KMS-11 (cell line): ENCODE measurements at regions not wholly inside any gene's neighbourhood (a gene's known extent, or its start where the extent isn't known, plus 50 kb on each side); places are given as distances from the start of the nearest gene placed in this dataset.

ENCODE experiments used
- H2AFZ ChIP-seq: fragments of 200-600 bp; sonication (generic); 2 replicates; pipeline ENCODE4 v1.6.1; 2016; ENCODE audit warnings: antibody characterized with exemption, mixed run types, low read depth
- H3K27ac ChIP-seq: fragments of 200-600 bp; sonication (generic); 2 replicates; pipeline ENCODE4 v1.6.1; 2016; ENCODE audit warnings: mild to moderate bottlenecking, mixed run types
- H3K27me3 ChIP-seq: fragments of 200-600 bp; sonication (generic); 2 replicates; pipeline ENCODE4 v1.6.1; 2017; ENCODE audit warnings: mild to moderate bottlenecking, low read depth, mixed run types, moderate library complexity; ENCODE audit not compliant: insufficient read depth
- H3K36me3 ChIP-seq: fragments of 200-600 bp; sonication (generic); 2 replicates; pipeline ENCODE4 v1.6.1; 2017; ENCODE audit warnings: mild to moderate bottlenecking, mixed run types; ENCODE audit not compliant: insufficient read depth
- H3K4me1 ChIP-seq: fragments of 200-600 bp; sonication (generic); 2 replicates; pipeline ENCODE4 v1.6.1; 2016; ENCODE audit warnings: mild to moderate bottlenecking, low read depth, mixed run types; ENCODE audit not compliant: poor library complexity, severe bottlenecking
- H3K4me2 ChIP-seq: fragments of 200-600 bp; sonication (generic); 2 replicates; pipeline ENCODE4 v1.7.0; 2016; ENCODE audit warnings: mild to moderate bottlenecking, mixed run types
- H3K4me3 ChIP-seq: fragments of 200-600 bp; sonication (generic); IDR thresholded peaks from 2 replicates; pipeline ENCODE4 v1.6.1; 2017; ENCODE audit warnings: low read depth, low read length, mixed read lengths; ENCODE audit not compliant: insufficient read depth
- H3K79me2 ChIP-seq: fragments of 200-600 bp; sonication (generic); 2 replicates; pipeline ENCODE4 v1.6.1; 2016; ENCODE audit warnings: low read depth, mixed run types; ENCODE audit not compliant: insufficient read depth
- H3K9ac ChIP-seq: fragments of 200-600 bp; sonication (generic); 2 replicates; pipeline ENCODE4 v1.6.1; 2016; ENCODE audit warnings: mild to moderate bottlenecking, mixed run types
- H4K20me1 ChIP-seq: fragments of 200-600 bp; sonication (generic); 2 replicates; pipeline ENCODE4 v1.6.1; 2016; ENCODE audit warnings: mild to moderate bottlenecking, mixed run types; ENCODE audit not compliant: insufficient read depth
- CTCF ChIP-seq: fragments of 200-600 bp; sonication (generic); conservative IDR thresholded peaks from 2 replicates; pipeline ENCODE4 v1.6.1; 2017; ENCODE audit warnings: low read depth, mild to moderate bottlenecking, antibody characterized with exemption, low read length, moderate library complexity, mixed read lengths

GRCh38 chr3:105130911-105131310 is 235.8 kb upstream of the ALCAM start:
- no peak overlapping the region for H3K27ac ChIP-seq
- no peak for TF ChIP-seq CTCF
- no peak overlapping the region for H3K9ac ChIP-seq
- no peak overlapping the region for H3K4me2 ChIP-seq
- H3K36me3 ChIP-seq = no peaks in the 10 kb centered on the region
- no peak overlapping the region for H2AFZ ChIP-seq
- no peaks in the 10 kb centered on the region for H4K20me1 ChIP-seq
- H3K4me3 ChIP-seq = no peak overlapping the region
- no peaks in the 10 kb centered on the region for H3K79me2 ChIP-seq
- H3K27me3 ChIP-seq = no peaks in the 10 kb centered on the region
- no peaks in the 10 kb centered on the region for H3K4me1 ChIP-seq

- no peaks in the 10 kb centered on the region for H3K79me2 ChIP-seq
- no peak overlapping the region for H3K27ac ChIP-seq
- no peak overlapping the region for H3K9ac ChIP-seq
- no peak overlapping the region for H3K4me3 ChIP-seq
- no peak overlapping the region for H2AFZ ChIP-seq
- no peak for TF ChIP-seq CTCF
- no peak overlapping the region for H3K4me2 ChIP-seq
- no peaks in the 10 kb centered on the region for H3K36me3 ChIP-seq
- H3K4me1 ChIP-seq = no peaks in the 10 kb centered on the region
- no peaks in the 10 kb centered on the region for H3K27me3 ChIP-seq
- no peaks in the 10 kb centered on the region for H4K20me1 ChIP-seq
Observed at GRCh38 chr3:105137911-105138310, 228.8 kb upstream of the ALCAM start.

- H3K79me2 ChIP-seq = no peaks in the 10 kb centered on the region
- H3K27me3 ChIP-seq = no peaks in the 10 kb centered on the region
- no peak for TF ChIP-seq CTCF
- no peak overlapping the region for H3K9ac ChIP-seq
- H3K4me3 ChIP-seq = no peak overlapping the region
- no peak overlapping the region for H3K27ac ChIP-seq
- H3K4me2 ChIP-seq = no peak overlapping the region
- no peak overlapping the region for H2AFZ ChIP-seq
- no peaks in the 10 kb centered on the region for H3K36me3 ChIP-seq
- no peaks in the 10 kb centered on the region for H4K20me1 ChIP-seq
- H3K4me1 ChIP-seq = no peaks in the 10 kb centered on the region
Observed at GRCh38 chr3:105139881-105140560, 226.7 kb upstream of the ALCAM start.

GRCh38 chr3:105140899-105141367 is 225.8 kb upstream of the ALCAM start:
- TF ChIP-seq CTCF = no peak
- H3K9ac ChIP-seq = no peak overlapping the region
- H3K4me2 ChIP-seq = no peak overlapping the region
- H3K79me2 ChIP-seq = no peaks in the 10 kb centered on the region
- H3K36me3 ChIP-seq = no peaks in the 10 kb centered on the region
- no peaks in the 10 kb centered on the region for H4K20me1 ChIP-seq
- H3K27ac ChIP-seq = no peak overlapping the region
- H2AFZ ChIP-seq = no peak overlapping the region
- no peak overlapping the region for H3K4me3 ChIP-seq
- H3K4me1 ChIP-seq = no peaks in the 10 kb centered on the region
- H3K27me3 ChIP-seq = no peaks in the 10 kb centered on the region
